Body of pancreas (tissue), 4 donors: ENCODE measurements at regions not wholly inside any gene's neighbourhood (a gene's known extent, or its start where the extent isn't known, plus 50 kb on each side); places are given as distances from the start of the nearest gene placed in this dataset.

Experiments used
- ATAC-seq: fragments of 150-250 bp; one replicate; pipeline ENCODE4 v1.9.1; 2016
- DNase-seq, 4 donors: peaks; one replicate each; pipeline ENCODE4 v3.0.0-alpha.2; 2019
- H3K27ac ChIP-seq, 4 donors: fragments of 200-600 bp; sonication (generic); 1 replicate in 3 of 4; 2 replicates in 1 of 4; pipeline versions ENCODE4 v1.5.1 to v1.6.1; 2016 to 2019; ENCODE audit warnings: mild to moderate bottlenecking in 1 of 4, mixed read lengths in 1 of 4, moderate library complexity in 1 of 4
- H3K27me3 ChIP-seq, 2 donors: fragments of 200-600 bp; sonication (generic); one replicate each; pipeline ENCODE4 v1.6.0; 2016; ENCODE audit warnings: mild to moderate bottlenecking in 1 of 2
- H3K36me3 ChIP-seq, 2 donors: fragments of 200-600 bp; sonication (generic); replicated peaks in 1 of 2; 2 replicates each; pipeline ENCODE4 v1.5.1; 2016; ENCODE audit warnings: low read depth in 2 of 2; ENCODE audit not compliant: insufficient read depth in 1 of 2
- H3K4me1 ChIP-seq: fragments of 200-600 bp; sonication (generic); one replicate; pipeline ENCODE4 v1.6.0; 2016
- H3K4me3 ChIP-seq, 2 donors: fragments of 200-600 bp; sonication (generic); 1 replicate in 1 of 2; 2 replicates in 1 of 2; pipeline ENCODE4 v1.5.1; 2016 to 2019
- H3K9me3 ChIP-seq, 3 donors: fragments of 200-600 bp; sonication (generic); 1 replicate in 2 of 3; 2 replicates in 1 of 3; pipeline ENCODE4 v1.5.1; 2016
- CTCF ChIP-seq, 7 experiments: fragments of 450-650 bp in 4 of 7; fragments of 200-600 bp in 3 of 7; sonication (generic) in 3 of 7; IDR thresholded peaks; one replicate each; pipeline ENCODE4 v1.5.1; 2016 to 2019; ENCODE audit warnings: antibody characterized with exemption in 7 of 7
- POLR2A ChIP-seq, 3 donors: fragments of 450-650 bp; IDR thresholded peaks; one replicate each; pipeline ENCODE4 v1.6.1; 2016; ENCODE audit warnings: antibody characterized with exemption in 3 of 3, mild to moderate bottlenecking in 2 of 3
- WGBS, 2 donors: methylation state at CpG; one replicate each; pipeline ENCODE4 v1.1.5; 2017; 5-methylcytosine and 5-hydroxymethylcytosine counted together
- intact Hi-C: fragments of 100-400 bp; cut with DNase I; formaldehyde crosslinking; loops from one replicate; pipeline ENCODE4 v1.15.1; 2023

- Histone ChIP-seq H3K27ac (no peak overlapping the region), H3K36me3 (no peaks in the 10 kb centered on the region), H3K4me1 (no peaks in the 10 kb centered on the region), H3K9me3 (no peaks in the 10 kb centered on the region), H3K27me3 (no peaks in the 10 kb centered on the region), H3K4me3 (no peak overlapping the region)
- TF ChIP-seq CTCF (IDR thresholded peaks at IDR 0.05): no peak
- no peak for TF ChIP-seq POLR2A (IDR thresholded peaks at IDR 0.05)
- DNase-seq (no peak), ATAC-seq (no peak)
- intact Hi-C loops: no loop called here
These were observed 797.6 kb downstream of the ADGRL2 start for GRCh38 chr1:82598337-82598736.

GRCh38 chr1:82597649-82598048 lies 796.9 kb downstream of the ADGRL2 start:
- DNase-seq: no peak
- H3K27me3 ChIP-seq: no peaks in the 10 kb centered on the region
- no peak for ATAC-seq
- H3K9me3 ChIP-seq: no peaks in the 10 kb centered on the region
- WGBS, 2 donors: 37 to 46% methylated on average over 3 of the region's 3 CpGs
- intact Hi-C loops: no loop called here
- H3K36me3 ChIP-seq: no peaks in the 10 kb centered on the region
- H3K4me1 ChIP-seq: no peaks in the 10 kb centered on the region
- H3K27ac ChIP-seq: no peak overlapping the region
- no peak overlapping the region for H3K4me3 ChIP-seq
- TF ChIP-seq CTCF (IDR thresholded peaks at IDR 0.05) (no peak), POLR2A (IDR thresholded peaks at IDR 0.05) (no peak)

GRCh38 chr1:82597141-82597540 lies 796.4 kb downstream of the ADGRL2 start:
- intact Hi-C loops: no loop called here
- Histone ChIP-seq H3K36me3 (no peaks in the 10 kb centered on the region), H3K27me3 (no peaks in the 10 kb centered on the region), H3K4me1 (no peaks in the 10 kb centered on the region), H3K27ac (no peak overlapping the region), H3K4me3 (no peak overlapping the region), H3K9me3 (no peaks in the 10 kb centered on the region)
- 89 to 93% methylated on average over 1 of the region's 1 CpG for WGBS, 2 donors
- DNase-seq: no peak
- ATAC-seq: no peak
- TF ChIP-seq CTCF (IDR thresholded peaks at IDR 0.05): no peak
- TF ChIP-seq POLR2A (IDR thresholded peaks at IDR 0.05): no peak

- no peak for ATAC-seq
- Histone ChIP-seq H3K9me3 (no peaks in the 10 kb centered on the region), H3K4me1 (no peaks in the 10 kb centered on the region), H3K4me3 (no peak overlapping the region), H3K36me3 (no peaks in the 10 kb centered on the region), H3K27ac (no peak overlapping the region), H3K27me3 (no peaks in the 10 kb centered on the region)
- WGBS, 2 donors: 32 to 42% methylated on average over 2 of the region's 2 CpGs
- no peak for DNase-seq
- intact Hi-C loops: no loop called here
- TF ChIP-seq CTCF (IDR thresholded peaks at IDR 0.05) (no peak), POLR2A (IDR thresholded peaks at IDR 0.05) (no peak)
These were observed 792.8 kb downstream of the ADGRL2 start for GRCh38 chr1:82593561-82593960.

GRCh38 chr1:82589588-82589987 lies 788.9 kb downstream of the ADGRL2 start:
- no peak for TF ChIP-seq POLR2A (IDR thresholded peaks at IDR 0.05)
- no peak for TF ChIP-seq CTCF (IDR thresholded peaks at IDR 0.05)
- ATAC-seq: no peak

More at GRCh38 chr1:82589588-82589987, 788.9 kb downstream of the ADGRL2 start:
- Histone ChIP-seq H3K4me3 (no peak overlapping the region), H3K27me3 (no peaks in the 10 kb centered on the region), H3K4me1 (no peaks in the 10 kb centered on the region), H3K36me3 (no peaks in the 10 kb centered on the region), H3K27ac (no peak overlapping the region), H3K9me3 (no peaks in the 10 kb centered on the region)
- intact Hi-C loops: no loop called here
- 66 to 74% methylated on average over 5 of the region's 5 CpGs for WGBS, 2 donors
- DNase-seq: no peak
